Activated gamma-delta T cell treated with anti-CD3 and anti-CD28 coated beads, Interleukin-2, amount 50 U/mL, for 16 hours (primary cell): ENCODE measurements at regions not wholly inside any gene's neighbourhood (a gene's known extent, or its start where the extent isn't known, plus 50 kb on each side); places are given as distances from the start of the nearest gene placed in this dataset.
"Not testable (repeated sequence)": the region's sequence is repeated elsewhere in the genome, so short reads cannot be mapped to it uniquely, and the experiment has no call there.

Source experiments
- DNase-seq: peaks from one replicate; pipeline ENCODE4 v3.0.0-alpha.2; 2020; ENCODE audit warnings: low read depth

GRCh38 chr4:188287169-188287894, 148.1 kb downstream of the TRIML1 start:
- no peak for DNase-seq

- DNase-seq: no peak
These were observed 150.4 kb downstream of the TRIML1 start for GRCh38 chr4:188289531-188290125.

GRCh38 chr4:188295899-188296298, 156.7 kb downstream of the TRIML1 start:
- no peak for DNase-seq

- no peak for DNase-seq
These were observed 157.1 kb downstream of the TRIML1 start for GRCh38 chr4:188296331-188296730.

- DNase-seq: no peak
These were observed 158.6 kb downstream of the TRIML1 start for GRCh38 chr4:188297873-188298272.

GRCh38 chr4:188299161-188299560, 159.9 kb downstream of the TRIML1 start:
- DNase-seq: no peak

GRCh38 chr4:188300385-188300784, 161.1 kb downstream of the TRIML1 start:
- DNase-seq: no peak

- no peak for DNase-seq
These were observed 166.4 kb downstream of the TRIML1 start for GRCh38 chr4:188305690-188306089.

GRCh38 chr4:188307591-188307990, 168.3 kb downstream of the TRIML1 start:
- DNase-seq: no peak

GRCh38 chr4:188308142-188308541, 168.9 kb downstream of the TRIML1 start:
- no peak for DNase-seq

GRCh38 chr4:188316391-188316790, 177.2 kb downstream of the TRIML1 start:
- no peak for DNase-seq

GRCh38 chr4:188328966-188329365, 189.7 kb downstream of the TRIML1 start:
- no peak for DNase-seq

- DNase-seq: no peak
These were observed 190.3 kb downstream of the TRIML1 start for GRCh38 chr4:188329521-188329920.

GRCh38 chr4:188332265-188332664, 193.0 kb downstream of the TRIML1 start:
- no peak for DNase-seq

GRCh38 chr4:188336891-188337290, 197.7 kb downstream of the TRIML1 start:
- DNase-seq: no peak

GRCh38 chr4:188341428-188341827, 202.2 kb downstream of the TRIML1 start:
- DNase-seq: no peak

- DNase-seq: no peak
These were observed 207.0 kb downstream of the TRIML1 start for GRCh38 chr4:188346171-188346809.

GRCh38 chr4:188347339-188347738, 208.1 kb downstream of the TRIML1 start:
- no peak for DNase-seq

GRCh38 chr4:188349569-188349968, 210.3 kb downstream of the TRIML1 start:
- not testable (repeated sequence) for DNase-seq

GRCh38 chr4:188363196-188363595, 224.0 kb downstream of the TRIML1 start:
- no peak for DNase-seq

GRCh38 chr4:188370777-188371176, 231.5 kb downstream of the TRIML1 start:
- no peak for DNase-seq

- no peak for DNase-seq
These were observed 232.8 kb downstream of the TRIML1 start for GRCh38 chr4:188372058-188372457.

- DNase-seq: no peak
These were observed 233.6 kb downstream of the TRIML1 start for GRCh38 chr4:188372829-188373228.
